ENCODE measurements at regions not wholly inside any gene's neighbourhood (a gene's known extent, or its start where the extent isn't known, plus 50 kb on each side); places are given as distances from the start of the nearest gene placed in this dataset.

DNA sequence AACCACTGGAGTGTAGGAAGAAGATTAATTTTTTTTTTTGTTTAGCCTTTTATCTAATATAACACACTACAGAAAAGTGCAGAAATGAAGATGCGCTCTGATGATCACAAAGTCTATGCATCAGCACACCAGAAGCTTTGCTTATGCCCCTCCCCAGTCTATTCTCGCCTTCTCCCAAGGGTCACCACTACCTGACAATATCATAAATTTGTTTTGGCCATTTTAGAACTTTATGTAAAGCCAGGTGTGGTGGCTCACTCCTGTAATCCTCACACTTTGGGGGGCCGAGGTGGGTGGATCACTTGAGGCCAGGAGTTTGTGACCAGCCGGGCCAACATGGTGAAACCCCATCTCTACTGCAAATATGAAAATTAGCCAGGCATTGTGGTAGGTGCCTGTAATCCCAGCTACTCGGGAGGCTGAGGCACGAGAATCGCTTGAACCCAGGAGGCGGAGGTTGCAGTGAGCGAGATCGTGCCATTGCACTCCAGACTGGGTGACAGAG lies 231.3 kb downstream of the FOXD2 start:
- TF ChIP-seq EZH2phosphoT487 (IDR thresholded peaks at IDR 0.05; ENCODE audit: insufficient read depth, low read depth) (no peak), EZH2 (IDR thresholded peaks at IDR 0.05; ENCODE audit: insufficient read depth, poor library complexity, severe bottlenecking) (no peak)
